ENCODE measurements at regions not wholly inside any gene's neighbourhood (a gene's known extent, or its start where the extent isn't known, plus 50 kb on each side); places are given as distances from the start of the nearest gene placed in this dataset.

GRCh38 chr2:150595803-150596470 is 108.5 kb upstream of the RND3 start:
- WGBS = 76% methylated on average over 4 of the region's 4 CpGs
- no peaks in the 10 kb centered on the region for H3K27me3 ChIP-seq (replicated peaks; ENCODE audit: insufficient read depth)

GRCh38 chr2:150594299-150594698 is 106.8 kb upstream of the RND3 start:
- Histone ChIP-seq H3K4me3 (no peak overlapping the region), H3K27me3 (replicated peaks; ENCODE audit: insufficient read depth) (no peaks in the 10 kb centered on the region), H3K36me3 (no peaks in the 10 kb centered on the region), H3K27ac (no peak overlapping the region), H3K4me1 (replicated peaks) (no peaks in the 10 kb centered on the region), H3K9me3 (no peaks in the 10 kb centered on the region)
- DNase-seq (ENCODE audit: low spot score) = no peak
- TF ChIP-seq POLR2A (IDR thresholded peaks at IDR 0.05) = no peak
- TF ChIP-seq POLR2AphosphoS5 (IDR thresholded peaks at IDR 0.05) = no peak
- no peak for TF ChIP-seq CTCF (IDR thresholded peaks at IDR 0.05)
- WGBS = 98% methylated on average over 5 of the region's 5 CpGs
- intact Hi-C loops (cut with DNase I) = no loop called here

More at GRCh38 chr2:150595803-150596470, 108.5 kb upstream of the RND3 start:
- Histone ChIP-seq H3K36me3 (no peaks in the 10 kb centered on the region), H3K4me3 (no peak overlapping the region), H3K27ac (no peak overlapping the region), H3K9me3 (no peaks in the 10 kb centered on the region), H3K4me1 (replicated peaks) (no peaks in the 10 kb centered on the region)
- DNase-seq (ENCODE audit: low spot score) = no peak
- intact Hi-C loops (cut with DNase I) = no loop called here
- TF ChIP-seq POLR2AphosphoS5 (IDR thresholded peaks at IDR 0.05) (no peak), CTCF (IDR thresholded peaks at IDR 0.05) (no peak), POLR2A (IDR thresholded peaks at IDR 0.05) (no peak)

GRCh38 chr2:150591496-150592285 is 104.2 kb upstream of the RND3 start:
- Histone ChIP-seq H3K4me1 (replicated peaks) (no peaks in the 10 kb centered on the region), H3K9me3 (no peaks in the 10 kb centered on the region), H3K27me3 (replicated peaks; ENCODE audit: insufficient read depth) (no peaks in the 10 kb centered on the region), H3K27ac (no peak overlapping the region), H3K4me3 (no peak overlapping the region), H3K36me3 (no peaks in the 10 kb centered on the region)
- WGBS = 87% methylated on average over 6 of the region's 6 CpGs
- DNase-seq (ENCODE audit: low spot score) = no peak
- intact Hi-C loops (cut with DNase I) = no loop called here
- no peak for TF ChIP-seq POLR2AphosphoS5 (IDR thresholded peaks at IDR 0.05)
- no peak for TF ChIP-seq POLR2A (IDR thresholded peaks at IDR 0.05)
- TF ChIP-seq CTCF (IDR thresholded peaks at IDR 0.05) = no peak

- no peak for TF ChIP-seq POLR2AphosphoS5 (IDR thresholded peaks at IDR 0.05)
- TF ChIP-seq POLR2A (IDR thresholded peaks at IDR 0.05) = no peak
- no peak for TF ChIP-seq CTCF (IDR thresholded peaks at IDR 0.05)
- no peaks in the 10 kb centered on the region for H3K27me3 ChIP-seq (replicated peaks; ENCODE audit: insufficient read depth)
- no peak overlapping the region for H3K4me3 ChIP-seq
- intact Hi-C loops (cut with DNase I) = no loop called here
- H3K4me1 ChIP-seq (replicated peaks) = no peaks in the 10 kb centered on the region
- DNase-seq (ENCODE audit: low spot score) = no peak
- 72% methylated on average over 2 of the region's 2 CpGs for WGBS
- no peaks in the 10 kb centered on the region for H3K9me3 ChIP-seq
- no peaks in the 10 kb centered on the region for H3K36me3 ChIP-seq
- H3K27ac ChIP-seq = no peak overlapping the region
Observed at GRCh38 chr2:150589681-150590080, 102.2 kb upstream of the RND3 start.

- Histone ChIP-seq H3K36me3 (no peaks in the 10 kb centered on the region), H3K4me1 (replicated peaks) (no peaks in the 10 kb centered on the region), H3K4me3 (no peak overlapping the region), H3K9me3 (no peaks in the 10 kb centered on the region), H3K27ac (no peak overlapping the region), H3K27me3 (replicated peaks; ENCODE audit: insufficient read depth) (no peaks in the 10 kb centered on the region)
- TF ChIP-seq POLR2AphosphoS5 (IDR thresholded peaks at IDR 0.05) (no peak), POLR2A (IDR thresholded peaks at IDR 0.05) (no peak), CTCF (IDR thresholded peaks at IDR 0.05) (no peak)
- 38% methylated on average over 2 of the region's 2 CpGs for WGBS
- DNase-seq (ENCODE audit: low spot score) = peak; percentile 11
- intact Hi-C loops (cut with DNase I) = no loop called here
Observed at GRCh38 chr2:150588506-150588870, 101.0 kb upstream of the RND3 start.

Measured in prostate gland (tissue), 2 donors.